Neural progenitor cell (in vitro differentiated cells): ENCODE measurements at regions not wholly inside any gene's neighbourhood (a gene's known extent, or its start where the extent isn't known, plus 50 kb on each side); places are given as distances from the start of the nearest gene placed in this dataset.
A peak's percentile ranks its signal among the peaks of the same experiment; 100 is the strongest.

Experiments used
- DNase-seq: peaks from one replicate; pipeline ENCODE4 v3.0.0-alpha.2; 2016; ENCODE audit warnings: low spot score
- H2AFZ ChIP-seq: fragments of 200-600 bp; sonication (generic); replicated peaks from 2 replicates; pipeline ENCODE4 v1.6.1; 2016; ENCODE audit warnings: antibody characterized with exemption
- H3F3A ChIP-seq: fragments of 200-600 bp; sonication (generic); 2 replicates; pipeline ENCODE4 v1.6.1; 2016; ENCODE audit warnings: antibody characterized with exemption, low read depth
- H3K27ac ChIP-seq: fragments of 200-600 bp; sonication (generic); 2 replicates; pipeline ENCODE4 v1.5.1; 2016; ENCODE audit warnings: mild to moderate bottlenecking
- H3K27me3 ChIP-seq: fragments of 200-600 bp; sonication (generic); 2 replicates; pipeline ENCODE4 v1.6.1; 2016; ENCODE audit warnings: mild to moderate bottlenecking, moderate library complexity
- H3K36me3 ChIP-seq: fragments of 200-600 bp; sonication (generic); 2 replicates; pipeline ENCODE4 v1.5.1; 2016
- H3K4me1 ChIP-seq: fragments of 200-600 bp; sonication (generic); 2 replicates; pipeline ENCODE4 v1.6.1; 2016; ENCODE audit warnings: mixed run types
- H3K4me2 ChIP-seq: fragments of 200-600 bp; sonication (generic); 2 replicates; pipeline ENCODE4 v1.6.1; 2016
- H3K4me3 ChIP-seq: fragments of 200-600 bp; sonication (generic); 2 replicates; pipeline ENCODE4 v1.5.1; 2016
- H3K79me2 ChIP-seq: fragments of 200-600 bp; sonication (generic); 2 replicates; pipeline ENCODE4 v1.6.1; 2016; ENCODE audit warnings: low read depth
- H3K9ac ChIP-seq: fragments of 200-600 bp; sonication (generic); 2 replicates; pipeline ENCODE4 v1.6.1; 2016
- H3K9me3 ChIP-seq: fragments of 200-600 bp; sonication (generic); 2 replicates; pipeline ENCODE4 v1.5.1; 2016; ENCODE audit warnings: low read depth
- H4K20me1 ChIP-seq: fragments of 200-600 bp; sonication (generic); 2 replicates; pipeline ENCODE4 v1.6.1; 2016; ENCODE audit warnings: low read depth
- H3K27ac Mint-ChIP-seq: 3 replicates; pipeline ENCODE4 v1.8.0; 2021; ENCODE audit warnings: mixed read lengths
- H3K27me3 Mint-ChIP-seq: 2 replicates; pipeline ENCODE4 v1.8.0; 2022; ENCODE audit warnings: low read depth, mild to moderate bottlenecking, inconsistent platforms, moderate library complexity, mixed read lengths; ENCODE audit not compliant: insufficient read depth
- H3K36me3 Mint-ChIP-seq: 3 replicates; pipeline ENCODE4 v1.8.0; 2021; ENCODE audit warnings: mixed read lengths
- H3K4me1 Mint-ChIP-seq: 3 replicates; pipeline ENCODE4 v1.8.0; 2021; ENCODE audit warnings: mixed read lengths
- H3K4me3 Mint-ChIP-seq: 3 replicates; pipeline ENCODE4 v1.8.0; 2021; ENCODE audit warnings: mild to moderate bottlenecking, moderate library complexity, mixed read lengths
- H3K9me3 Mint-ChIP-seq: 3 replicates; pipeline ENCODE4 v1.8.0; 2020; ENCODE audit warnings: mixed read lengths
- EZH2 ChIP-seq: fragments of 200-600 bp; sonication (generic); IDR thresholded peaks from 2 replicates; pipeline ENCODE4 v1.6.1; 2017; ENCODE audit warnings: antibody characterized with exemption, mild to moderate bottlenecking, moderate library complexity
- EZH2phosphoT487 ChIP-seq: fragments of 200-600 bp; sonication (generic); IDR thresholded peaks from 2 replicates; pipeline ENCODE4 v1.6.1; 2017; ENCODE audit warnings: antibody characterized with exemption
- TF ChIP-seq, protein P1 (sequence below): fragments of 200-600 bp; sonication (generic); IDR thresholded peaks from 2 replicates; pipeline ENCODE4 v1.5.1; 2017; ENCODE audit warnings: antibody characterized with exemption, mild to moderate bottlenecking

DNA sequence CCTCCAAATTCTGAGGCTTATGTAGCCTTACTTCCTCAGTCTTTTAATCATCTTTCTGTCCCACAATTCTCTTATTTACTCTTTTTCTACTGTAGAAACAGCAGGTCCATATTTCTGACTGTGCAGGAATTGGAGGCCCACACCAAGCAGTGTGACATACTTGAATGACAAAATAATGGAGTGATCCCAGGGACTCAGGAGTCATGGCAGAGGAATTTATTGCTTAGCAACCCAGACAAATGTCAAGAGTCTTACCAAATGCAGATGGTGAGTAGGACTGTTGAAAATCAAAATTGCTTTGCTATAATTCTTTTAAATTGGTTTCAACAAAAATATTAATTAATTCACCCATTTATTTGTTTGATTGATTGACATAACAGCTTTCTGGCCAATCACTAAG, 59.9 kb downstream of the HTR1B start:
- Histone ChIP-seq H4K20me1 (no peaks in the 10 kb centered on the region), H3K4me2 (no peak overlapping the region), H3K9me3 (no peaks in the 10 kb centered on the region), H3K4me1 (no peaks in the 10 kb centered on the region), H2AFZ (no peak overlapping the region), H3K27ac (no peak overlapping the region), H3K9ac (no peak overlapping the region), H3K4me3 (no peak overlapping the region), H3K36me3 (no peaks in the 10 kb centered on the region), H3K79me2 (no peaks in the 10 kb centered on the region), H3K27me3 (no peaks in the 10 kb centered on the region), H3F3A (no peaks in the 10 kb centered on the region)
- DNase-seq = no peak
- H3K4me3 Mint-ChIP-seq = no peak overlapping the region
- H3K27me3 Mint-ChIP-seq = no peaks in the 10 kb centered on the region
- H3K9me3 Mint-ChIP-seq = no peaks in the 10 kb centered on the region
- H3K27ac Mint-ChIP-seq = peak overlapping the region; percentile 44
- peaks cover 14% of the 10 kb centered on the region for H3K4me1 Mint-ChIP-seq
- H3K36me3 Mint-ChIP-seq = no peaks in the 10 kb centered on the region
- TF ChIP-seq EZH2phosphoT487 (no peak), EZH2 (no peak)
- TF ChIP-seq, protein P1, sequence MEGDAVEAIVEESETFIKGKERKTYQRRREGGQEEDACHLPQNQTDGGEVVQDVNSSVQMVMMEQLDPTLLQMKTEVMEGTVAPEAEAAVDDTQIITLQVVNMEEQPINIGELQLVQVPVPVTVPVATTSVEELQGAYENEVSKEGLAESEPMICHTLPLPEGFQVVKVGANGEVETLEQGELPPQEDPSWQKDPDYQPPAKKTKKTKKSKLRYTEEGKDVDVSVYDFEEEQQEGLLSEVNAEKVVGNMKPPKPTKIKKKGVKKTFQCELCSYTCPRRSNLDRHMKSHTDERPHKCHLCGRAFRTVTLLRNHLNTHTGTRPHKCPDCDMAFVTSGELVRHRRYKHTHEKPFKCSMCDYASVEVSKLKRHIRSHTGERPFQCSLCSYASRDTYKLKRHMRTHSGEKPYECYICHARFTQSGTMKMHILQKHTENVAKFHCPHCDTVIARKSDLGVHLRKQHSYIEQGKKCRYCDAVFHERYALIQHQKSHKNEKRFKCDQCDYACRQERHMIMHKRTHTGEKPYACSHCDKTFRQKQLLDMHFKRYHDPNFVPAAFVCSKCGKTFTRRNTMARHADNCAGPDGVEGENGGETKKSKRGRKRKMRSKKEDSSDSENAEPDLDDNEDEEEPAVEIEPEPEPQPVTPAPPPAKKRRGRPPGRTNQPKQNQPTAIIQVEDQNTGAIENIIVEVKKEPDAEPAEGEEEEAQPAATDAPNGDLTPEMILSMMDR = no peak

DNA sequence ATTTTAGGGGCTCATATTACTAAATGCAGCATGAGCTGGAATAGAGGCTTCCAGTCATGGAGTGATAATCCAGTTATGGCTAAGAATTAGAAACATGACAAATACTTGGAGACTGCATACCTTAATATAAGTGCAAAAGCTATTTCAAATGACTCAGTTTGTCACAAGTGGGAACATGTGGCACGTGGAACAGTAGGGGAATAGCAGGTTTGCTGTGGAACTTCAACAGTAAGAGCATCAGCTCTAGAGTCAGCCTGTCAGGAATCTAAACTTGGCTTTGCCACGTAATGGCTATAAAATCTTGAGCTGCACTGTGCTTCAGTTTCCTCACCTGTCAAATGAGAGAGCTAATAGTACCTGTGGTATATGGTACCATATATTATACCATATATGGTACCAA, 62.1 kb downstream of the HTR1B start:
- no peak overlapping the region for H3K9ac ChIP-seq
- H3K27me3 ChIP-seq = no peaks in the 10 kb centered on the region
- H3K27ac ChIP-seq = no peak overlapping the region
- no peaks in the 10 kb centered on the region for H3K4me1 ChIP-seq
- H3K9me3 Mint-ChIP-seq = no peaks in the 10 kb centered on the region
- no peaks in the 10 kb centered on the region for H3K36me3 ChIP-seq
- H3K4me2 ChIP-seq = no peak overlapping the region
- TF ChIP-seq EZH2phosphoT487 = no peak
- TF ChIP-seq, protein P1 = no peak
- TF ChIP-seq EZH2 = no peak
- no peak overlapping the region for H3K27ac Mint-ChIP-seq
- H3K27me3 Mint-ChIP-seq = no peaks in the 10 kb centered on the region
- no peak overlapping the region for H2AFZ ChIP-seq
- no peaks in the 10 kb centered on the region for H3K36me3 Mint-ChIP-seq
- DNase-seq = no peak
- no peaks in the 10 kb centered on the region for H3K9me3 ChIP-seq
- H3K79me2 ChIP-seq = no peaks in the 10 kb centered on the region
- H3K4me3 ChIP-seq = no peak overlapping the region
- no peak overlapping the region for H3K4me3 Mint-ChIP-seq
- no peaks in the 10 kb centered on the region for H4K20me1 ChIP-seq
- no peaks in the 10 kb centered on the region for H3F3A ChIP-seq
- H3K4me1 Mint-ChIP-seq = peaks cover 14% of the 10 kb centered on the region

DNA sequence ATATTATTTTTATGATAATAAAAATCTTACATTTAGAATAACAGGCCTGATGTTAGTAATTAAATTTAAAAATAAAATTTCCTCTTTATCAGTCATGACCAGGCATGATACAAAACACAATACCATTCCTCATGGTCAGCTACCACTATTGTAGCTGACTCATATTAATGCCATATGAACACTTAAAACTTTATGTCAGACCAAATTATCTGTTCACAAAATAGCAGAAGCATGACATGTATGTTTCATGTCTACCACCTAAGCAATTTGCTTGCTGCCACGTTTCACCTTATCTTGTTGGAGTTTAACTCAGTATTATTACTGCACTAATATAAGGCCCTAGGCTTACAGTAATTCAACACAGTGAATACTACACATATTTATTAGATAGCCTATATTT, 65.7 kb downstream of the HTR1B start:
- no peak overlapping the region for H3K4me3 Mint-ChIP-seq
- H3K36me3 Mint-ChIP-seq = no peaks in the 10 kb centered on the region
- Histone ChIP-seq H3K27me3 (no peaks in the 10 kb centered on the region), H3F3A (no peaks in the 10 kb centered on the region), H3K4me1 (no peaks in the 10 kb centered on the region), H3K27ac (no peak overlapping the region), H2AFZ (no peak overlapping the region), H3K4me3 (no peak overlapping the region), H3K9me3 (no peaks in the 10 kb centered on the region), H3K9ac (no peak overlapping the region), H3K36me3 (no peaks in the 10 kb centered on the region), H3K4me2 (no peak overlapping the region), H3K79me2 (no peaks in the 10 kb centered on the region), H4K20me1 (no peaks in the 10 kb centered on the region)
- no peaks in the 10 kb centered on the region for H3K27me3 Mint-ChIP-seq
- H3K27ac Mint-ChIP-seq = no peak overlapping the region
- H3K9me3 Mint-ChIP-seq = no peaks in the 10 kb centered on the region
- H3K4me1 Mint-ChIP-seq = peaks cover 4% of the 10 kb centered on the region
- TF ChIP-seq EZH2 (no peak), EZH2phosphoT487 (no peak)
- TF ChIP-seq, protein P1 = no peak
- no peak for DNase-seq

DNA sequence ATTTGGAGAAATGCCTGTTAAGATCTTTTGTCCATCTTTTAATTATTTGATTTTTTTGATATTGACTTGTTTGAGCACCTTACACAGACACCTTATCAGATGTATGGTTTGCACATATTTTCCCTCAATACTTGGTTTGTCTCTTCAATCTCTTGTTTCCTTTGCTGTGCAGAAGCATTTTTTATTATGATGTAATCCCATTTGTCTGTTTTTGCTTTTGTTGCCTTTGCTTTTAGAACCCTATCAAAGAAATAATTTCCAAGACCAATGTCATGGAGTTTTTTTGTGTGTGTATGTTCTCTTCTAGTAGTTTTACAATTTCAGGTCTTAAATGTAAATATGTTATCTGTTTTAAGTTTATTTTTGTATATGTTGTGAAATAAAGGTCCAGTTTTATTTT, 73.9 kb downstream of the HTR1B start:
- DNase-seq = no peak
- Histone ChIP-seq H4K20me1 (no peaks in the 10 kb centered on the region), H3K9me3 (no peaks in the 10 kb centered on the region), H3K36me3 (no peaks in the 10 kb centered on the region), H3F3A (no peaks in the 10 kb centered on the region), H2AFZ (no peak overlapping the region), H3K27ac (no peak overlapping the region), H3K4me1 (no peaks in the 10 kb centered on the region), H3K4me2 (no peak overlapping the region), H3K79me2 (no peaks in the 10 kb centered on the region), H3K27me3 (no peaks in the 10 kb centered on the region), H3K9ac (no peak overlapping the region), H3K4me3 (no peak overlapping the region)
- no peak overlapping the region for H3K4me3 Mint-ChIP-seq
- no peaks in the 10 kb centered on the region for H3K27me3 Mint-ChIP-seq
- H3K36me3 Mint-ChIP-seq = no peaks in the 10 kb centered on the region
- H3K27ac Mint-ChIP-seq = no peak overlapping the region
- TF ChIP-seq, protein P1 = no peak
- no peak for TF ChIP-seq EZH2phosphoT487
- no peaks in the 10 kb centered on the region for H3K4me1 Mint-ChIP-seq
- H3K9me3 Mint-ChIP-seq = no peaks in the 10 kb centered on the region
